ENCODE measurements at regions not wholly inside any gene's neighbourhood (a gene's known extent, or its start where the extent isn't known, plus 50 kb on each side); places are given as distances from the start of the nearest gene placed in this dataset.

GRCh38 chr12:25713264-25713663 lies 160.2 kb upstream of the LMNTD1 start:
- TF ChIP-seq CTCF (conservative IDR thresholded peaks at IDR 0.05; ENCODE audit: low read length) (no peak), EZH2phosphoT487 (IDR thresholded peaks at IDR 0.05; ENCODE audit: borderline replicate concordance) (no peak)

Measured in Loucy (cell line).